Lower lobe of right lung (tissue), 2 donors: ENCODE measurements at regions not wholly inside any gene's neighbourhood (a gene's known extent, or its start where the extent isn't known, plus 50 kb on each side); places are given as distances from the start of the nearest gene placed in this dataset.
A peak's percentile ranks its signal among the peaks of the same experiment; 100 is the strongest.

Experiments used
- ATAC-seq, 2 donors: fragments of 200-7000 bp; cut with Tn5 transposase; one replicate each; pipeline ENCODE4 v1.9.1; 2020 to 2022; ENCODE audit warnings: mild to moderate bottlenecking in 2 of 2, moderate library complexity in 2 of 2
- DNase-seq: peaks from one replicate; pipeline ENCODE4 v3.0.0-alpha.2; 2020
- H3K27ac ChIP-seq: fragments of 200-600 bp; one replicate; pipeline ENCODE4 v1.8.0; 2022
- H3K27me3 ChIP-seq: fragments of 200-600 bp; one replicate; pipeline ENCODE4 v1.8.0; 2022; ENCODE audit warnings: low read depth
- H3K36me3 ChIP-seq: fragments of 200-600 bp; one replicate; pipeline ENCODE4 v1.8.0; 2022; ENCODE audit warnings: mild to moderate bottlenecking
- H3K4me1 ChIP-seq: fragments of 200-600 bp; one replicate; pipeline ENCODE4 v1.8.0; 2022
- H3K4me3 ChIP-seq: fragments of 200-600 bp; one replicate; pipeline ENCODE4 v1.8.0; 2022; ENCODE audit warnings: mild to moderate bottlenecking
- H3K9me3 ChIP-seq: fragments of 200-600 bp; one replicate; pipeline ENCODE4 v1.8.0; 2022
- intact Hi-C: fragments of 100-400 bp; cut with DNase I; formaldehyde crosslinking; loops from one replicate; pipeline ENCODE4 v1.11.0; 2022
- TF ChIP-seq, protein P1 (sequence below): fragments of 200-600 bp; IDR thresholded peaks from one replicate; pipeline ENCODE4 v1.8.0; 2022; ENCODE audit warnings: antibody characterized with exemption, mild to moderate bottlenecking
- donor health status: DM: no; HTN: yes; CAD: no; lungs with severe emphysema.

DNA sequence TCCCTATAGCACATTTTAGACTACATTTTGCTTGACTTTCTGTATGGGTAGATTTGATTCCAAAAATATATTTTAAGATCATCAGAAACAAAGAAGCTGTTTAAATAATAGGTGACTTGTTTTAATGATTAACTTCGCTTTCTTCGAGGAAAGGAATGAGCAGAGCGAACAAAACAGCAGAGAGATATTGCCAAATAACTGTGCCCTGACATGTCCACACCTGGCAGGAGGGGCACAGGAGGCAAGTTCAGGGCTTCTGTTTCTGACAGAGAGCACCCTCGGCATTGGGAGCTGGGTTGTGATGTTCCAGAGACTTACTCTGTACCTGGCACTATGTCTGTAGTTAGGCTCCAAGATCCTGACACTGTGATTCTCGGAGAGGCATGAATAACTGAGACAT, 155.7 kb upstream of the SASH1 start:
- no peak overlapping the region for H3K27ac ChIP-seq

GRCh38 chr6:148192310-148192709, 150.3 kb upstream of the SASH1 start:
- Histone ChIP-seq H3K4me3 (no peak overlapping the region), H3K9me3 (no peaks in the 10 kb centered on the region), H3K36me3 (no peaks in the 10 kb centered on the region), H3K4me1 (no peaks in the 10 kb centered on the region), H3K27me3 (no peaks in the 10 kb centered on the region), H3K27ac (peak overlapping the region; percentile 61)
- TF ChIP-seq, protein P1, sequence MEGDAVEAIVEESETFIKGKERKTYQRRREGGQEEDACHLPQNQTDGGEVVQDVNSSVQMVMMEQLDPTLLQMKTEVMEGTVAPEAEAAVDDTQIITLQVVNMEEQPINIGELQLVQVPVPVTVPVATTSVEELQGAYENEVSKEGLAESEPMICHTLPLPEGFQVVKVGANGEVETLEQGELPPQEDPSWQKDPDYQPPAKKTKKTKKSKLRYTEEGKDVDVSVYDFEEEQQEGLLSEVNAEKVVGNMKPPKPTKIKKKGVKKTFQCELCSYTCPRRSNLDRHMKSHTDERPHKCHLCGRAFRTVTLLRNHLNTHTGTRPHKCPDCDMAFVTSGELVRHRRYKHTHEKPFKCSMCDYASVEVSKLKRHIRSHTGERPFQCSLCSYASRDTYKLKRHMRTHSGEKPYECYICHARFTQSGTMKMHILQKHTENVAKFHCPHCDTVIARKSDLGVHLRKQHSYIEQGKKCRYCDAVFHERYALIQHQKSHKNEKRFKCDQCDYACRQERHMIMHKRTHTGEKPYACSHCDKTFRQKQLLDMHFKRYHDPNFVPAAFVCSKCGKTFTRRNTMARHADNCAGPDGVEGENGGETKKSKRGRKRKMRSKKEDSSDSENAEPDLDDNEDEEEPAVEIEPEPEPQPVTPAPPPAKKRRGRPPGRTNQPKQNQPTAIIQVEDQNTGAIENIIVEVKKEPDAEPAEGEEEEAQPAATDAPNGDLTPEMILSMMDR, result no peak
- intact Hi-C loops, result no loop called here
- ATAC-seq (peak in 1 of 2 donors; percentile 70), DNase-seq (no peak)

More for the DNA sequence above, 155.7 kb upstream of the SASH1 start:
- Histone ChIP-seq H3K27me3 (no peaks in the 10 kb centered on the region), H3K4me3 (no peak overlapping the region), H3K4me1 (no peaks in the 10 kb centered on the region), H3K9me3 (no peaks in the 10 kb centered on the region), H3K36me3 (no peaks in the 10 kb centered on the region)
- TF ChIP-seq, protein P1, result no peak
- ATAC-seq (no peak), DNase-seq (no peak)
- intact Hi-C loops, result no loop called here

- no peaks in the 10 kb centered on the region for H3K9me3 ChIP-seq
- TF ChIP-seq, protein P1, result no peak
- H3K4me3 ChIP-seq, result no peak overlapping the region
- intact Hi-C loops, result no loop called here
- H3K36me3 ChIP-seq, result no peaks in the 10 kb centered on the region
- ATAC-seq, result peak; percentile 73 to 82
- H3K4me1 ChIP-seq, result no peaks in the 10 kb centered on the region
- peak overlapping the region; percentile 26 for H3K27ac ChIP-seq
- H3K27me3 ChIP-seq, result no peaks in the 10 kb centered on the region
- DNase-seq, result no peak
These were observed 149.5 kb upstream of the SASH1 start for GRCh38 chr6:148193063-148193680.

- TF ChIP-seq, protein P1, result no peak
- ATAC-seq, result no peak
- intact Hi-C loops, result no loop called here
These were observed 147.1 kb upstream of the SASH1 start for GRCh38 chr6:148195511-148195910.

DNA sequence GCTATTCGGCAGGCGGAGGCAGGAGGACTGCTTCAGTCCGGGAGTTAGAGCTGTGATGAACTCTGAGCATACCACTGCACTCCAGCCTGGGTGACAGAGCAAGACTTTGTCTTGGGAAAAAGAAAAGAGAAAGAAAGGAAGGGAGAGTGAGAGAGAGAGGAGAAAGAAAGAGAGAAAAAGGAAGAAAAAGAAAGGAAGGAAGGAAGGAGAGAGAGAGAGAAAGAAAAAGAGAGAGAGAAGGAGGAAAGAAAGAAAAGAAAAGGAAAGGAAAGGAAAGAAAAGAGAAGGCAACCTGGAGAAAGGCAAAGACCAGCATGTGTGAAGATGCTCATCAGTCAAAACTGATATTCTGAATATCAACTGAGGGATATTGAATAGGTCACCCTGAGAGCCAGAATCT, 143.1 kb upstream of the SASH1 start:
- DNase-seq (no peak), ATAC-seq (no peak)
- Histone ChIP-seq H3K4me1 (peaks cover 9% of the 10 kb centered on the region), H3K27me3 (no peaks in the 10 kb centered on the region), H3K4me3 (no peak overlapping the region), H3K9me3 (no peaks in the 10 kb centered on the region), H3K27ac (no peak overlapping the region), H3K36me3 (no peaks in the 10 kb centered on the region)
- intact Hi-C loops, result no loop called here
- TF ChIP-seq, protein P1, result no peak

More at GRCh38 chr6:148195511-148195910, 147.1 kb upstream of the SASH1 start:
- Histone ChIP-seq H3K27me3 (no peaks in the 10 kb centered on the region), H3K9me3 (no peaks in the 10 kb centered on the region), H3K4me1 (no peaks in the 10 kb centered on the region), H3K27ac (no peak overlapping the region), H3K36me3 (no peaks in the 10 kb centered on the region), H3K4me3 (no peak overlapping the region)
- no peak for DNase-seq
